ENCODE measurements at regions not wholly inside any gene's neighbourhood (a gene's known extent, or its start where the extent isn't known, plus 50 kb on each side); places are given as distances from the start of the nearest gene placed in this dataset.

DNA sequence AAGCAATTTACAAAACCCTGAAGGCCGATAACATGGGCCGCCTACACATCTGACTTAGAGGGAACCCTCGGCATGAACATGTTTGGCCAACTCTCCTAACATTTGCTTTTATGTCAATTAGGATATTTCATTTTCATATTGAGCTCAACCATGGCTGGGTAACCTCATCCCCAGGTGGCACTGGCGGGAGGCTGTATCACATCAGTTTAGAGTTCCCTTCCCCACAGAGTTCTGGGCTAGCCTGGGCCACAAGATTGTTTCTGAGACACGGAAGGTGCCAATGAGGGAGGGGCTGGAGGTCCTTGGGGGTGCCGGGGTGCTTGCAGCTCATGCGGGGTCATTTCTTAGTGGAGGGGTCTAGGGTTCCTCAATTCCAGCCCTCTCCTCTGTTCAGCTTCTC is 386.5 kb upstream of the MKI67 start:
- no peak overlapping the region for H3K27ac ChIP-seq
- DNase-seq (ENCODE audit: low read depth, low spot score), result no peak

DNA sequence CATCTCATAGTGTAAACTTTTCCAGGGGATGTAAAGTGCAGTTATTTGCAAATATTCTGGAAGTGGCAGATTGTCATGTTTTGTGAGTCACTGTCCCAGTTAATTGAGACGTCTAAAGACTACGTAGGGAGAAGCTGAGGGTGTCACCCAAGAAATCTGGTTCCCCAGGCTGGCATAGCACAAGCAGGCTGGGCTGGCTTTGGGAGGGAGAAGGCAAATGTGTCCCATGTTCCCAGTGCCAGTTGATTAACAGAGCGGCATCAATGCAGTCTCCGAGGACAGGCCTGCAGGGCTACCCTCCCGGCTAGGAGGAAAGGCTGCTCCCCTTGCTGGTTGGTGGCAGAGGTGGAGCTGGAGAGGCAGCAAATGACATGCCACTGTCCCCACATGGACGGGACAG is 388.3 kb upstream of the MKI67 start:
- no peak for DNase-seq (ENCODE audit: low read depth, low spot score)
- H3K27ac ChIP-seq, result no peak overlapping the region

DNA sequence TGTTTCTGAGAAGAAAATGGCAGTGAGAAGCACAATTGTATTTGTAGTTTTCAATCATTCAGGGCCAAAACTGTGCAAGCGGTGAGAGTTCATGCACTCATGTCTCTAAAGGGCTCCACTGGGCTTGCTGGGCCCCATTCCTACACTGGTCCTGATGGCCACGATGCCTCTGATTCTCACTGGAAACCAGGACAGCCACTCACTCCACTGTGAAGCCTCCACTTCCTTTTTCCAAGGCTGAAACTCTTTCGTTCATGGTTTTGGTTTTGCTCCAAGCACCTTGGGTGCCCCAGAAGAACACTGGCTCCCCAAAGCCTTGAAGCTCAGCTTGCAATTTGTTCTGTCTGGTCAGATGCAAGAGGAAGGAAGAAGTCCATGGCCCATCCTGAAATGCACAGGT is 390.0 kb upstream of the MKI67 start:
- no peak for DNase-seq (ENCODE audit: low read depth, low spot score)
- no peak overlapping the region for H3K27ac ChIP-seq

DNA sequence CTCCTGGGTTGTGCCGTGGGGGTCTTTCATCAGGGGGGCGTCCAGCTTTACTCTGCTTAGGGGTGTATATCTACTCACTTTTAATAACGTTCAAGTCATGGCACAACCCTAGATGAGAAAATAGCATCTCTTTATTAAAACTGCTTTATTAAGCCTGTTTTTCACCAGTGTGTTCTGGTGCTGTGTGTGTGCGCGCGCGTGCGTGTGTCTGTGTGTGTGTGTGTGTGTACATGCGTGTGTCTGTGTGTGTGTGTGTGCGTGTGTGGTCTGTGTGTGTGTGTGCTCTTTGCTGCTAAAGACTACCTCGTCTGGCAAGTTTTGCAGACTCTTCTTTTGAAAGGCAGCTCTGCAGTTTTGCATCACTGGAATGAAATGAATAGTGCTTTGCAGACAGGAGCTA is 390.9 kb upstream of the MKI67 start:
- DNase-seq (ENCODE audit: low read depth, low spot score), result no peak
- no peak overlapping the region for H3K27ac ChIP-seq

DNA sequence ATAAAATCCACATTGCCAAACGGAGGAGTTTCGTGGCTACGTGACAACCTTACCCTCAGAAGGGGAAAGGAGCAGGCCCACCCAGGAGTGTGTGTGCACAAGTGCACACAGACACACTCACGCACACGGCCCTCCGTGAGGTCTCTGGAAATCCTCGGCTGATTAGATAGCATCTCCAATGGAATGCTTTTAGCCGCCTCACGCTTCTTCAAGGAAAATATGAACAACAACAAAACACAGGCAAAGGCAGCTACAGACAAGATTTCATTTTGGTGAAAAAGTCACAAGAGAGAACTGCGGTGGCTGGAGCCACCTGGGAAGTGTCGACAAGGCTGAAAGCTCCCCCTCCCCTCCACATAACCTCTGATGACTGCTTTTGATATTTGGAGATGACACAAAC is 391.8 kb upstream of the MKI67 start:
- no peak for DNase-seq (ENCODE audit: low read depth, low spot score)
- no peak overlapping the region for H3K27ac ChIP-seq

DNA sequence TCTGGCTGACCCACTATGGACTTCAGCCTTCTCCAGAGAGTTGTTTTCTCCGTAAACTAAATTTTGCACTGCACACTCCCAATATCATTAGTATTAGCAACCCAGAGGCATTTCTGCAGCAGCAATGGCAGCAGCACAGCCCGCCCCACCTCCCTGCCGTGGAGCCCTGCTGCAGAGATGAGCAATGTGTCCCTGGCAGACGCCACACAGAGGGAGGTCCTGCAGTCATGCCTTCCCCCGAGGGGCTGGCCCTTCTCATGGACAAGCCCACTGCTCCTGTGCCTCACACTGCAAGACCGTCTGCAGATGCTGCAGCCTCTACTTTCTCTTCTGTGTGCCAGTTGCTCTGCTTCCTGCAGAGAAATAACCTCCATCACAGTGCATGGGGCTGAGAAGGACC is 393.4 kb upstream of the MKI67 start:
- no peak for DNase-seq (ENCODE audit: low read depth, low spot score)
- H3K27ac ChIP-seq, result no peak overlapping the region

DNA sequence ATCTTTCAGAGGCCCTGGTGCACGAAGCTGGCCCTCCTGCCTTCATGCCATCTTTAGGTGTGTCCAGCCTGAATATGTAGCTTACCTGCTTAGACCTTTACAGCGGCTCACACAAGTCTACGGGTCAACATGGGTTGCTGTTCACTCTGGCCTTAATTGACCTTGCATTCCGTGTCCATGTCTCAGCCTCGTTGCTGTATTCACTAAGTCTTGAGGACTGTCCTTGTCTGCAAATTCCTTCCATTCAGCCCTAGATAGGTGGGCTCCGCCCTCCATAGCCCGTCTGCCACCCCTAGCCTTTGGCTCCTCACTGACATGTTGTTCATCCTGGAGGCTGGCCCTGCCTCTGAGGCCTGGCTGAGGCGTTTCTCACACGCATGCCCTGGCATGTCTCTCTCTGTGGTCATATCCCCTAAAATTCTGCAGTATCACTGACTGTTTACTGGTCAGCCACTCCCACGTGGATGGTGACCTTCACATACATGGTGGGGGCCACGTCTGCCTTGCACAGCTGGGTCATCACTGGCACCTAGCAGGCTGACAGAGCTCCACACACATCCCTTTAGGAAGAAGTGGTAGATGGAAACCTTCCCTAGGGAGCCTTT is 394.1 kb upstream of the MKI67 start:
- no peak for DNase-seq (ENCODE audit: low read depth, low spot score)
- no peak overlapping the region for H3K27ac ChIP-seq

DNA sequence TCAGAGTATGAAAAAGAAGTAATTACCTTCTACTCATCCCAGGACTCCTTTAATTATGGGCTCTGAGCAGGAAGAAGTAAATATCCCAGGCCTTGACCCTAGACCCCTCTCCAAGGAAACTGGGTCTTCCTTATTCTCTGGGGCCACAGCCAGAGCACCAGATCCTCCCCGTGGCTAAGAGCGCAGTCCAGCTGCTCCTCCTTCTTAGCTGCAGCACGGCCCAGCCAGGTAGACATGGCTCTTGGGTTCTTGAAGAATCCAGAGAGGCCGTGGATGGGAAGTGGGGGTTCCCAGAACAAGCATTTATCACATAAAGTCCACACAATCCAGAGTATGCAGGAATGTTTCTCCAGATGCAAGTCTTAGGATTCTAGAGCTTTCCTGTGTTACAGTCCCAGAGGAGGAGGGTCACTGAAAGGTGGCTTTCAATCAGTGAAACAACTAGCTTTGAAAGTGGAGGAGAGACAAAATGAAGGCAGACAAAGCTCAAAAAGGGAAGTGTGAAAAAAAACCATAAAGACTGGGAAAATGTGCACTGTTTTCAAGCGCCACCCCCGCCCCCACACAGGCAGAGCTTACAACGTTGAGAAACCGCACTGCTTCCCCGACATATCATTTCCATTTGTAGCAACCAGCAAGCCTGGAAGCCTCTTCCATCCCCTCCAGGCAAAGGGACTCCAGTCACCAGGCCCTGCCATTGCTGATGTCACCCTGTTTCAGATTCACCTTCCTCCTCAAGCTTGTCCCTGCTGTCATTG is 396.5 kb upstream of the MKI67 start:
- DNase-seq (ENCODE audit: low read depth, low spot score), result no peak
- no peak overlapping the region for H3K27ac ChIP-seq

DNA sequence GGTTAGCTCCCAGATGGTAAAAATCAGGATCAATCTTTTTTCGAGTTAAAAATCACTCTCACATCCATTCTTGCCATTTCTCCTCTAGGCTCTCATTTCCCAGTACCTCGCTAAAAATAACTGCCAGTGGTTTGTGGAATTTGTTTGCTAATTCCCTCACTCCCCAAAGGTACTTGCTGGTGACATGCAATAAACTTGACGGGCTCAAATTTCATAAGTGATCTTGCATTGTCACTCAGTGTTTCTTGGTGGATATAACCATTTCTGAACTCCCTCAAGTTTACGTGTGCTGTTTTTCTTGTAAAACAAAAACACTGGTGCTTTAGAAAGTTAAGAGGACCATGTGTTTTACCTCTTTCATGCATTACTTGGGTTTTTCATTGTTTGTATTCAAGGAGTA is 399.2 kb upstream of the MKI67 start:
- no peak overlapping the region for H3K27ac ChIP-seq
- DNase-seq (ENCODE audit: low read depth, low spot score), result no peak

DNA sequence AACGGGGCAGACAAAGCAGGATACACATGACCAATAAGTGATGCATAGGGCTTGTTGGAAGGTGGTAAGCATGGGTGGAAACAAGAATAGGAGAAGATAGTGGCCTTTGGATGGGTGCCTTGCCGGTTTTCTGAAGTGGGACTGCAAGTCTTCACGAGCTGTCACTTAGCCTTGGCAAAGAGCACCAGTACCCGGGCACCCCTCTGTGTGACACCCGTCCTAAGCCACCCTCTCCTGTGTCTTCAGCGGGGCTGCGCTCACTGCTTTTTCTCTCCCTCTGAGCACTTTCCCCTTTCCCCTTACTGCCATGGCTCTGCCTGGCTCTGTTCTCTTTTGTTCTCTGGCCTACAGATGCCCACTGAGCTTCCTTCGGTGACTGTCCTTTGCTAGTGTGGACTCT is 399.7 kb upstream of the MKI67 start:
- no peak overlapping the region for H3K27ac ChIP-seq
- DNase-seq (ENCODE audit: low read depth, low spot score), result no peak

DNA sequence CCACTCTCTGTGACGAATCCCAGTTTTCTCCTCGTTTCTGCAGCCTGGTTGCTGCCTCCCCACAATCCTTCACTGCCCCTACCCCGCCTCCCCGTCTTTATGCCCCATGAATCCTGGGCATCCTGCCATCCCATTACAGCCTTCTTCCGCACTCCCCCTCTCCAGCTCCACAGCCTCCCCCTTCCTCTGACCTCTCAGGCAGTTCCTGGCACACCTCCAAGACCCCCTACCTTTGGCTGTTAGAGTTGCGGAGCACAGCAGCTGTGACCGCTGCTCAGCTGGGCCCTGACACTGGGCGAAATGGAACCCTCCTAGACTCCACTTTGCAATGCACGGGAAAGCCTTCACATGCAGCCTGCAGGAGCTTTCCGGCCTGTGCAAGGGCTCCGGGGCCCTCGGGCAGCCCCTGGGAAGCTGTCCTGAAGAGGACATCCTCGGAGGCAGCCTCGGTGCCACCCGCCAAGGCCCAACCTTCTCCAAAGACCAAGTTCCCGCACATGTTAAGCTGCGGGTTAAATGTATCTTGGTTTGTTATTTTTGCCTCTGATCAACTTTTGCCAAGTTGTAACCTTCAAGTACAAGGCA is 400.7 kb upstream of the MKI67 start:
- no peak for DNase-seq (ENCODE audit: low read depth, low spot score)
- H3K27ac ChIP-seq, result no peak overlapping the region

DNA sequence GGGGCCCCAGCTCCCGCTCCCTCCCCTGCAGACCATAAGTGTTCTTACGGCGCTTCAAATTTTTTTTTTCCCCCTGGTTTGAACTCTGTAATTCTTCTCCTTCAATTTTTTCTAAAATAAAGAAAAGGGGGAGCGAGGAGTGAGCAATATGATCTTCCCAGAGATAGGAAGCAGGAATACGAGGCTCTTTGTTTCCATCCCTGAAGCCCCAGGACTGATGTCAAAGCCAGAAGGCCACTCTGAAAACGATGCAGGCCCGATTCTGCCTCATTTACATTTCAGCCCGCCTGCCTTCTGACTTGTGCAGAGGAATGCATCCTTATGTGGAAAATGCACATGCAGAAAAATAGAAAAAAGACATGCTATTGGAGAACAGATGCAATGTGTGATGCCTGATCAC is 401.5 kb upstream of the MKI67 start:
- H3K27ac ChIP-seq, result no peak overlapping the region
- no peak for DNase-seq (ENCODE audit: low read depth, low spot score)

DNA sequence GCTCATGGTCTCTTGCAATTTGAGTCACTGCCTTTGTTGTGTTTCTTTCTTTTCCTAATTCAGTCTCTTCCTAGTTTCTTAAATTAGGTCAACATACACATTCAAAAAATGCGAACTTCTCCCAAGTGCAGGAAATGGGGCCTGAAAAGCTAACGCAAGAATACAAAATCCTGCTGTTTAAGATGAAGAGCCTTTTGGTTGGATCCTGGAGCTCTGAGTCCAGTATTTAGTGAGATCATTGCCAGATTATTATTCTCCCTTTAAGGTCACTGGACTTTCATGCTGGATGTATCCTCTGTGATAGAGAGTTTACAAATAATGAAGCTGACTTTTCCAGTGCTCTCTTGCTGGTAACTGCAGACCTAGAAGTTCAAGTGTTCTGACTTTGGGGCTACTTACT is 401.9 kb upstream of the MKI67 start:
- DNase-seq (ENCODE audit: low read depth, low spot score), result no peak
- no peak overlapping the region for H3K27ac ChIP-seq

DNA sequence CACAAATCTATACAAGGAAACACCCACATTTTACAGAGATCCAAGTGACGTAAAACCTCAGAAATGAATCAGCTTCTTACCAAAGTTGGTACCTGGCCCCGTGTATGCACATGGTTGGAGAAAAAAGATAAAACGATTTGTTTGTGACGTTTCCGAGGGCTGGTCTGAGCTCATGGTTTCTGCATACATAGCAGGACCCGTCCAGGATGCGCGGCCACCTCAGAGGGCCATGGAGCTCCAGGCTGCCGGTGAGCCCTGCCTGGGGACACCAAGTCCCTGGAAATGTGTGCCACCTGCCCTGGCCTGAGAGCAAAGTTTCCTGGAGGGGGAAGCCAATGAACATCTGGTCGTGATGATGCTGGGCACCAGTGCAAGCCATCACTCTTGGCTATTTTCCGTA is 402.6 kb upstream of the MKI67 start:
- H3K27ac ChIP-seq, result no peak overlapping the region
- DNase-seq (ENCODE audit: low read depth, low spot score), result no peak

DNA sequence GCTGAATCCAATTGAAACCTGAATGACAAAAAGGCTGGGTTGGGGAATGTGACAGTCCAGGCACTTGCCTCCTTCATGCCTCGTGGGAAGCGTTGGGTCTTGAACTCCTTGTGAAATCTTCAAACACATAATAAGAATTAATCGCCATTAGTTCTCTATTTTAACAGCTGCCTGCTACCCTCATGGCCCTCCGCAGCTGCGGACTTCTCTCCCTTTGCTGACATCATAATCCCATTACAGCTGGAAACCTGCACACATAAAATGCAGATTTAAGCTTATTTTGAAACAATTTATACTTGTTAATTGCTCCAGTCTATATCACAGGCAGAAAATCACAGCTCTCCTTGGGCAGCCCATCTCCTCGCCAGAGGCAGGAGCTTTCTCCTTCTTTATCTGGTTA is 403.0 kb upstream of the MKI67 start:
- no peak for DNase-seq (ENCODE audit: low read depth, low spot score)
- H3K27ac ChIP-seq, result no peak overlapping the region

DNA sequence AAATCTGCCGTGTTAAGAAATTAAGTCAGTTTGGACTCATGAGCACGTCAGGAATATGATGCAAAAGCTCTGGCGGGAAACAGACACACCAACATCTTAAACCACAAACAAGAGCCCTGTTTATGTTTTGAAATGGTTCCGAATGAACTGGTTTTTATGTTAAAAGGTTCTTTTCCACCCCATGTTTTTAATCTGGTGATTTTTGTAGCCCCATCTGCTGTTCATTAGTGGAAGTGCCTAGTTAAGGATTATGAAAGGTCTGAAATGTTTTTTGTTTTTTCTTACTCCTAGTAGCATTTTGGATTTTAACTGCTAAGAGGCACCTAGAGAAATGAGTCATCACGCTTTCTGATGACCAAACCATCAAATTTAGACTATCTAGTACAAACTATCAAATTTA is 404.1 kb upstream of the MKI67 start:
- H3K27ac ChIP-seq, result no peak overlapping the region
- no peak for DNase-seq (ENCODE audit: low read depth, low spot score)

DNA sequence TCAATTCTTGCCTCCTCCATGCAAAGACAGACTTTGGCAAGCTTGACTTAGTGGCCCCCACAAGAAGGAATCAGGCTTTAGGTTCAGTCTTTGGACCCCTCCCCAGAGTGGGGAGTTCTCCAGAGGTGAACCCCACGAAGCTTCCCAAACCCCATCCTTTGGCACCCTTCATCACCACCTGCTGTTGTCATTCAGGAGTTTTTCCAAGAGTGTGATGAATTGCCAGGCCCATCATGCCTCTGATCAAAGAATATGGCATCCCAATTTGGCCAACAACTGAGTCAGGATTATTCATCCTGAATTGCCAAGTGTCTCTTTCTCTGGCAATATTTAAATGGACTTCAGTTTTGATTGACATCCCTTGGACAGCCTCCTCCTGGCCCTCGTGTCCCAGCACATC is 404.7 kb upstream of the MKI67 start:
- no peak for DNase-seq (ENCODE audit: low read depth, low spot score)
- no peak overlapping the region for H3K27ac ChIP-seq

DNA sequence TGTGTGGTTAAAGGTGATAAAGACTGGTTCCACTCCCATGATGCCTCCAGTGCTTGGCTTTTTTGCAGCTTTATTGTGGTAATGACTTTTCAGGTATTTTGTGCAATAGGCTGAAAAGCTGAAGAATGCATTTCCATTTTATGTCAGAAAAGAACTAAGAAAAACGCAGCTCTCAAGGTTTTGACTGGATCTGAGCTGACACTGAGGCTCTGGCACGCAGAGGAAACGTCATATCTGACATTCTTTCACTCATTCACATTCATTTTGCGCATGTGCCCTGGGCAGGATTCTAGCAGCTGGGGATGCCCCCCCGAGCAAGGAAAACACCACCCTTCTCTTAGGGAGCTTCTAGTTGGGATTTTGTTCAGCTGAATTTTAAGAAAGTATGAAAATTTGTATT is 408.5 kb upstream of the MKI67 start:
- no peak overlapping the region for H3K27ac ChIP-seq
- DNase-seq (ENCODE audit: low read depth, low spot score), result no peak

DNA sequence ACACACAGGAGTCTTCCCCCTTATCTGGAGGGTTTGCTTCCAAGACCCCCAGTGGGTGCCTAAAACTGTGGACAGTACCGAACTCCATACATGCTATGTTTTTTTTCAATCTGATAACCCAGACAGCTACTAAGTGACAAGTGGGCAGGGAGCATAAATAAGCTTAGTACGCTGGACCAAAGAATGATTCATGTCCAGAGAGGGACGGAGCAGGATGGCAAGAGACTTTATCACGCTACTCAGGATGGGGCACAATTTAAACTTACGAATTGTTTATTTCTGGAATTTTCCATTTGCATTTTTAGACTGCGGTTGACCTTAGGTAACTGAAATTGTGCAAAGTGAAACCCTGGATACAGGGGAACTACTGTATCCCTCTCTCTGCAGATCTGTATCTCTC is 410.0 kb upstream of the MKI67 start:
- DNase-seq (ENCODE audit: low read depth, low spot score), result no peak
- H3K27ac ChIP-seq, result no peak overlapping the region

DNA sequence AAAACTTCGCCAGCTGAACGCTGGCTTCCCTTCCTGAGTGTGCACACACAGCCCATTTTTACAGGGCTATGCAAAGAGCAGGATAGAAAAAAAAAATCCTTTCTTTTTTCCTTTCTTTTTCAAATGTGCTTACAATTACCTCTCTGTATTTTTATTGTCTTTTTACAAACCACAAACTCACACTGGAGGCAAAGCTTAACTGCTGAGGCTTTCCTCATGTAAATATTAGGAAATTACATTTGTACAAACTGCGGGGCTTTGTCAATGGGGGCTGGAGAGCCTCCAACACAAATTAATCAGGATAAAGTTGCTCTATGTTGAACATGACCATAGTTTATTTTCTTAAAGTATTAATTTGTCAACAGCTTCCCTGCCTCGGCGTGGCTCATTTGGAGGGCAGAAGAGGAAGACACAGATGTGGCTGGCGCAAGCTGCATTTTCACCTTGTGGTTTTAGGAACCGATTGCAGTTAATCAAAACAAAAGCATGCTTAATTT is 411.7 kb upstream of the MKI67 start:
- no peak overlapping the region for H3K27ac ChIP-seq
- no peak for DNase-seq (ENCODE audit: low read depth, low spot score)

DNA sequence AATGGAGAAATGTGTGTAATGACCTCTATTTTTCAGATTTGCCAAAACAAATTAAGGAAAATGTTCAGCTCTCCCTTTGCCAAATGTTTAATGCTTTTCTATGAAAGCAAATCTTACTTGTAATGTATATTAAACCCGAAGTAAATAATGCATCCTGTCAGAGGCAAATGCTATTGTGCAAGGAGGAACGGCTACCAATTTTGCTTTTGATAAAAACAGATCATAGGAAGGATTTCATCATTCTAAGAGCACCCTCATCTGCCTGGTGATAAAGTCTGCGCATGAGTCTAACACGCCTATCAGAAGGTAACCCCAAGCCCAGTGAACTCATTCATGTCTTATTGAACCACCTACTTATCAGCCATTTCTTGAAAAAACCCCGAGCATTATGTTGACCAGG is 412.4 kb upstream of the MKI67 start:
- H3K27ac ChIP-seq, result no peak overlapping the region
- DNase-seq (ENCODE audit: low read depth, low spot score), result no peak
